B cell (primary cell): ENCODE measurements at regions not wholly inside any gene's neighbourhood (a gene's known extent, or its start where the extent isn't known, plus 50 kb on each side); places are given as distances from the start of the nearest gene placed in this dataset.

ENCODE experiments used
- ATAC-seq: fragments of 200-7000 bp; cut with Tn5 transposase; one replicate; pipeline ENCODE4 v1.10.0; 2021; ENCODE audit warnings: low read depth, mild to moderate bottlenecking, moderate number of reproducible peaks, moderate library complexity
- CTCF ChIA-PET: fragments of 350-600 bp; sonication (Branson Sonifier 250); formaldehyde crosslinking; loops from one replicate; lab custom pipeline; 2021; ENCODE audit warnings: antibody characterized with exemption, inconsistent platforms; lab: Charles Lee
- POLR2A ChIA-PET: fragments of 350-600 bp; sonication (Branson Sonifier 250); formaldehyde crosslinking; loops from one replicate; lab custom pipeline; 2021; ENCODE audit warnings: antibody characterized with exemption; lab: Charles Lee
- DNase-seq: peaks from one replicate; pipeline ENCODE4 v3.0.0; 2013
- H2AFZ ChIP-seq: 2 replicates; pipeline ENCODE4 v1.6.1; 2012; ENCODE audit warnings: mild to moderate bottlenecking, low read depth, low read length; ENCODE audit not compliant: insufficient read depth, poor library complexity, severe bottlenecking
- H3K27ac ChIP-seq, 2 donors: 1 replicate in 1 of 2; 2 replicates in 1 of 2; pipeline ENCODE4 v1.5.1; 2012 to 2013; ENCODE audit warnings: low read length in 2 of 2, mild to moderate bottlenecking in 2 of 2, moderate library complexity in 1 of 2
- H3K27me3 ChIP-seq, 4 experiments: fragments of 200-600 bp in 1 of 4; sonication (generic) in 1 of 4; replicated peaks in 1 of 4; 1 replicate in 2 of 4; 2 replicates in 2 of 4; pipeline versions ENCODE4 v1.6.1 to v1.7.0; 2013 to 2016; ENCODE audit warnings: low read length in 3 of 4, mild to moderate bottlenecking in 2 of 4, mixed read lengths in 1 of 4, moderate library complexity in 1 of 4; ENCODE audit not compliant: insufficient read depth in 4 of 4, control insufficient read depth in 3 of 4; ENCODE audit errors: control extremely low read depth in 1 of 4
- H3K36me3 ChIP-seq, 2 experiments: replicated peaks in 1 of 2; 1 replicate in 1 of 2; 2 replicates in 1 of 2; pipeline versions ENCODE4 v1.6.1 to v1.7.1; 2013; ENCODE audit warnings: low read length in 1 of 2; ENCODE audit not compliant: insufficient read depth in 2 of 2, control insufficient read depth in 1 of 2; ENCODE audit errors: control extremely low read depth in 1 of 2, extremely low read depth in 1 of 2
- H3K4me1 ChIP-seq, 2 donors: fragments of 200-600 bp in 1 of 2; sonication (generic) in 1 of 2; 1 replicate in 1 of 2; 2 replicates in 1 of 2; pipeline versions ENCODE4 v1.5.1 to v1.6.1; 2013 to 2017; ENCODE audit warnings: low read length in 2 of 2; ENCODE audit not compliant: control insufficient read depth in 2 of 2, insufficient read depth in 2 of 2
- H3K4me2 ChIP-seq: replicated peaks from 2 replicates; pipeline ENCODE3; 2012; ENCODE audit warnings: mild to moderate bottlenecking, low read depth, low read length; ENCODE audit not compliant: poor library complexity, severe bottlenecking
- H3K4me3 ChIP-seq, 5 experiments: fragments of 200-600 bp in 1 of 5; sonication (generic) in 1 of 5; 1 replicate in 3 of 5; 2 replicates in 2 of 5; pipeline versions ENCODE4 v1.5.1 to v1.7.0; 2011 to 2016; ENCODE audit warnings: low read length in 4 of 5, mild to moderate bottlenecking in 4 of 5, low read depth in 2 of 5, control low read depth in 1 of 5, moderate library complexity in 1 of 5; ENCODE audit not compliant: insufficient read depth in 1 of 5; ENCODE audit errors: control extremely low read depth in 1 of 5, extremely low read depth in 1 of 5
- H3K79me2 ChIP-seq: fragments of 200-600 bp; sonication (generic); one replicate; pipeline ENCODE4 v1.6.0; 2016; ENCODE audit warnings: low read length; ENCODE audit not compliant: control insufficient read depth, insufficient read depth
- H3K9ac ChIP-seq: fragments of 200-600 bp; sonication (generic); 2 replicates; pipeline ENCODE4 v1.6.1; 2017; ENCODE audit warnings: mild to moderate bottlenecking, low read length, moderate library complexity
- H3K9me3 ChIP-seq, 3 donors: one replicate each; pipeline versions ENCODE4 v1.6.1 to v1.7.1; 2013; ENCODE audit warnings: low read length in 2 of 3; ENCODE audit not compliant: control insufficient read depth in 2 of 3, insufficient read depth in 1 of 3; ENCODE audit errors: control extremely low read depth in 1 of 3
- H4K20me1 ChIP-seq: 2 replicates; pipeline ENCODE4 v1.6.0; 2012; ENCODE audit warnings: mild to moderate bottlenecking, low read length; ENCODE audit not compliant: insufficient read depth, control insufficient read depth, poor library complexity, severe bottlenecking
- H3K27ac Mint-ChIP-seq: one replicate; pipeline ENCODE4 v1.8.0; 2021; ENCODE audit warnings: mixed read lengths
- H3K27me3 Mint-ChIP-seq: one replicate; pipeline ENCODE4 v1.8.0; 2021; ENCODE audit warnings: mixed read lengths
- H3K4me1 Mint-ChIP-seq: one replicate; pipeline ENCODE4 v1.8.0; 2021; ENCODE audit warnings: mixed read lengths
- H3K4me3 Mint-ChIP-seq: one replicate; pipeline ENCODE4 v1.8.0; 2021; ENCODE audit warnings: mixed read lengths
- H3K9me3 Mint-ChIP-seq: one replicate; pipeline ENCODE4 v1.8.0; 2022; ENCODE audit warnings: mixed read lengths; ENCODE audit not compliant: insufficient read depth
- EZH2 ChIP-seq: IDR thresholded peaks from 2 replicates; pipeline ENCODE4 v1.6.1; 2012; ENCODE audit warnings: borderline replicate concordance, low read depth, mild to moderate bottlenecking, moderate library complexity, low read length; ENCODE audit not compliant: insufficient read depth, poor library complexity, severe bottlenecking
- WGBS: methylation state at CpG from one replicate; pipeline ENCODE4 v1.1.5; 2013; ENCODE audit warnings: missing lambda C conversion rate; ENCODE audit not compliant: insufficient coverage; 5-methylcytosine and 5-hydroxymethylcytosine counted together
- intact Hi-C: fragments of 100-400 bp; cut with micrococcal nuclease; formaldehyde crosslinking; loops from one replicate; pipeline ENCODE4 v1.10.0; 2022
- TF ChIP-seq, protein P1 (sequence below): fragments of 200-600 bp; IDR thresholded peaks from one replicate; pipeline ENCODE4 v1.8.0; 2022; ENCODE audit warnings: antibody characterized with exemption, mild to moderate bottlenecking

DNA sequence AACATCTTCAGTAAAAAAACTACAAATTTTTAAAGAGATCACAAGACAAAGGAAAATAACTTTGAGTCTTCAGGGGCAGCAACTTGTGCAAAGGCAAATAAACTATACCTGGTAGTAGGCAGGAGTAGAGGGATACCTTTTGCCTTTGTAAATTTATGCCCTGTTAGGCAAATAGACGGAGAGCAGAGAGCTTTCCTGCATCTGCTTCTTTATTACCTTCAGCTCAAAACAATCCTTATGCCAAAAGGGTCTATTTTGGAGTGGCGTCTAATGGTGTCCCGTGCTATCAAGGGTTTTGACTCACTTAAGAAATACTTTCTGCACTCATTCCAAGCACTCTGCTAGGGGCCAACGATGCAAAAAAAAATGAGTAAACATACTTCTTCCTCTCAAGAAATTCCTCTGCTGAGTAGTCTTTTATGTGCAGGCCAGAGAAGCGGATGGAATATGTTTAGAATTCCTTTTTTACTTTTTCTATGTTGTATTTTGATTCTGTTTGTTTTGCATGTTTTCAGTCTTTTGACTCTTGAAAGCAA is 131.9 kb downstream of the ANXA5 start:
- Mint-ChIP-seq H3K9me3 (no peaks in the 10 kb centered on the region), H3K27ac (no peak overlapping the region), H3K4me3 (no peak overlapping the region), H3K27me3 (no peaks in the 10 kb centered on the region), H3K4me1 (no peaks in the 10 kb centered on the region)
- ChIA-PET POLR2A (no interaction called here), CTCF (no interaction called here)
- DNase-seq: no peak
- H3K4me1 ChIP-seq: no peaks in the 10 kb centered on the region
- 72% methylated on average over 4 of the region's 5 CpGs for WGBS
- no peak for ATAC-seq
- no peak overlapping the region for H2AFZ ChIP-seq
- H3K4me2 ChIP-seq: no peak overlapping the region
- H3K4me3 ChIP-seq: no peak overlapping the region
- peaks cover 0 to 8% (median 0%) of the 10 kb centered on the region in 3 donors for H3K9me3 ChIP-seq
- H3K9ac ChIP-seq: no peak overlapping the region
- intact Hi-C loops: no loop called here
- TF ChIP-seq EZH2: no peak
- TF ChIP-seq, protein P1, sequence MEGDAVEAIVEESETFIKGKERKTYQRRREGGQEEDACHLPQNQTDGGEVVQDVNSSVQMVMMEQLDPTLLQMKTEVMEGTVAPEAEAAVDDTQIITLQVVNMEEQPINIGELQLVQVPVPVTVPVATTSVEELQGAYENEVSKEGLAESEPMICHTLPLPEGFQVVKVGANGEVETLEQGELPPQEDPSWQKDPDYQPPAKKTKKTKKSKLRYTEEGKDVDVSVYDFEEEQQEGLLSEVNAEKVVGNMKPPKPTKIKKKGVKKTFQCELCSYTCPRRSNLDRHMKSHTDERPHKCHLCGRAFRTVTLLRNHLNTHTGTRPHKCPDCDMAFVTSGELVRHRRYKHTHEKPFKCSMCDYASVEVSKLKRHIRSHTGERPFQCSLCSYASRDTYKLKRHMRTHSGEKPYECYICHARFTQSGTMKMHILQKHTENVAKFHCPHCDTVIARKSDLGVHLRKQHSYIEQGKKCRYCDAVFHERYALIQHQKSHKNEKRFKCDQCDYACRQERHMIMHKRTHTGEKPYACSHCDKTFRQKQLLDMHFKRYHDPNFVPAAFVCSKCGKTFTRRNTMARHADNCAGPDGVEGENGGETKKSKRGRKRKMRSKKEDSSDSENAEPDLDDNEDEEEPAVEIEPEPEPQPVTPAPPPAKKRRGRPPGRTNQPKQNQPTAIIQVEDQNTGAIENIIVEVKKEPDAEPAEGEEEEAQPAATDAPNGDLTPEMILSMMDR: no peak
- no peaks in the 10 kb centered on the region for H3K79me2 ChIP-seq
- no peaks in the 10 kb centered on the region for H4K20me1 ChIP-seq
- no peak overlapping the region for H3K27ac ChIP-seq
- no peaks in the 10 kb centered on the region for H3K36me3 ChIP-seq
- no peaks in the 10 kb centered on the region for H3K27me3 ChIP-seq

DNA sequence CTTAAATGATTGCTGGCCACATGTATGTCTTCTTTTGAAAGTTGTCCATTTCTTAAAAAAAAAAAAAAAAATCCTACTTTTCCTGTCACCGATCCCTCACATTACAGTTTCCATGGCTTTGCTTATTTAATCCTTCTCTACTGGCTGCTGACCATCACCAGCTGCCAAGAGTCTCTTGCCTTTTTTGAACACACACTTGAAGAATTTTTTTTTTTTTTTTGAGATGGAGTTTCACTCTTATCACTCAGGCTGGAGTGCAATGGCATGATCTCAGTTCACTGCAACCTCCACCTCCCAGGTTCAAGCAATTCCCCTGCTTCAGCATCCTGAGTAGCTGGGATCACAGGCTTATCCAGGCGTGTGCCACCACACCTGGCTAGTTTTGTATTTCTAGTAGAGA is 134.0 kb downstream of the ANXA5 start:
- Histone ChIP-seq H3K4me1 (no peaks in the 10 kb centered on the region), H3K9ac (no peak overlapping the region), H3K27ac (no peak overlapping the region), H4K20me1 (no peaks in the 10 kb centered on the region), H3K79me2 (no peaks in the 10 kb centered on the region), H3K36me3 (no peaks in the 10 kb centered on the region), H3K4me3 (no peak overlapping the region), H3K27me3 (no peaks in the 10 kb centered on the region), H3K9me3 (peaks cover 0 to 6% (median 0%) of the 10 kb centered on the region in 3 donors), H2AFZ (no peak overlapping the region), H3K4me2 (no peak overlapping the region)
- ChIA-PET CTCF (no interaction called here), POLR2A (no interaction called here)
- Mint-ChIP-seq H3K27ac (no peak overlapping the region), H3K4me3 (no peak overlapping the region), H3K9me3 (peaks cover 2% of the 10 kb centered on the region), H3K27me3 (no peaks in the 10 kb centered on the region), H3K4me1 (no peaks in the 10 kb centered on the region)
- DNase-seq: no peak
- WGBS: no CpG with 5 or more reads among the region's 2 CpGs
- TF ChIP-seq EZH2: no peak
- TF ChIP-seq, protein P1: no peak
- no peak for ATAC-seq
- intact Hi-C loops: no loop called here
